ENCODE measurements at regions not wholly inside any gene's neighbourhood (a gene's known extent, or its start where the extent isn't known, plus 50 kb on each side); places are given as distances from the start of the nearest gene placed in this dataset.

DNA sequence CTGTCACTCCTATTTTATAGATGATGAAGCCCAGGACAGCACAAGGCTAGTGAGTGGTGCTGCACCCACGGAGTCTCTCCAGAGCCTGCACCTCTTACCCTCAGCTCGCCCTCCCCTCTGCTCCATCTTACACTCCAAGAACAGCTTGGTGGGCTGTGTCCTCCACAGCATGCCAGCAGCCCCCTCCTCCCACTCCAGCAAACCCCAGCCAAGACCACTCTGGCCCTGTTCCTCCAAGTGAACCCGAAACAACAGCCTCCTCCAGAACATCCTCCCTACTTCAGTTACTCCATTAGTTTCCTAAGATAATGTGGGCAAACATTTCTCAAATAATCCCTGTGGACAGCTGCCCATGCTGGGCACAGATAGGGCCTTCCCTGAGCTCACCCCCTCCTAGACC, 62.7 kb upstream of the KLF7 start:
- no peak for TF ChIP-seq TAF1 (IDR thresholded peaks at IDR 0.05; ENCODE audit: borderline replicate concordance, insufficient read depth, low read length)
- no peak for TF ChIP-seq POLR2AphosphoS5 (IDR thresholded peaks at IDR 0.05; ENCODE audit: low read depth, low read length)
- TF ChIP-seq SIN3A (IDR thresholded peaks at IDR 0.05; ENCODE audit: borderline replicate concordance, insufficient read depth, low read length): no peak
- TF ChIP-seq, protein P1, sequence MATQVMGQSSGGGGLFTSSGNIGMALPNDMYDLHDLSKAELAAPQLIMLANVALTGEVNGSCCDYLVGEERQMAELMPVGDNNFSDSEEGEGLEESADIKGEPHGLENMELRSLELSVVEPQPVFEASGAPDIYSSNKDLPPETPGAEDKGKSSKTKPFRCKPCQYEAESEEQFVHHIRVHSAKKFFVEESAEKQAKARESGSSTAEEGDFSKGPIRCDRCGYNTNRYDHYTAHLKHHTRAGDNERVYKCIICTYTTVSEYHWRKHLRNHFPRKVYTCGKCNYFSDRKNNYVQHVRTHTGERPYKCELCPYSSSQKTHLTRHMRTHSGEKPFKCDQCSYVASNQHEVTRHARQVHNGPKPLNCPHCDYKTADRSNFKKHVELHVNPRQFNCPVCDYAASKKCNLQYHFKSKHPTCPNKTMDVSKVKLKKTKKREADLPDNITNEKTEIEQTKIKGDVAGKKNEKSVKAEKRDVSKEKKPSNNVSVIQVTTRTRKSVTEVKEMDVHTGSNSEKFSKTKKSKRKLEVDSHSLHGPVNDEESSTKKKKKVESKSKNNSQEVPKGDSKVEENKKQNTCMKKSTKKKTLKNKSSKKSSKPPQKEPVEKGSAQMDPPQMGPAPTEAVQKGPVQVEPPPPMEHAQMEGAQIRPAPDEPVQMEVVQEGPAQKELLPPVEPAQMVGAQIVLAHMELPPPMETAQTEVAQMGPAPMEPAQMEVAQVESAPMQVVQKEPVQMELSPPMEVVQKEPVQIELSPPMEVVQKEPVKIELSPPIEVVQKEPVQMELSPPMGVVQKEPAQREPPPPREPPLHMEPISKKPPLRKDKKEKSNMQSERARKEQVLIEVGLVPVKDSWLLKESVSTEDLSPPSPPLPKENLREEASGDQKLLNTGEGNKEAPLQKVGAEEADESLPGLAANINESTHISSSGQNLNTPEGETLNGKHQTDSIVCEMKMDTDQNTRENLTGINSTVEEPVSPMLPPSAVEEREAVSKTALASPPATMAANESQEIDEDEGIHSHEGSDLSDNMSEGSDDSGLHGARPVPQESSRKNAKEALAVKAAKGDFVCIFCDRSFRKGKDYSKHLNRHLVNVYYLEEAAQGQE (IDR thresholded peaks at IDR 0.05; ENCODE audit: insufficient read depth in 1 of 2, low read depth in 2 of 2, low read length in 2 of 2): no peak
- TF ChIP-seq FOXP2 (optimal IDR thresholded peaks at IDR 0.05; ENCODE audit: borderline replicate concordance, extremely low read depth, extremely low read length, insufficient read depth): no peak

DNA sequence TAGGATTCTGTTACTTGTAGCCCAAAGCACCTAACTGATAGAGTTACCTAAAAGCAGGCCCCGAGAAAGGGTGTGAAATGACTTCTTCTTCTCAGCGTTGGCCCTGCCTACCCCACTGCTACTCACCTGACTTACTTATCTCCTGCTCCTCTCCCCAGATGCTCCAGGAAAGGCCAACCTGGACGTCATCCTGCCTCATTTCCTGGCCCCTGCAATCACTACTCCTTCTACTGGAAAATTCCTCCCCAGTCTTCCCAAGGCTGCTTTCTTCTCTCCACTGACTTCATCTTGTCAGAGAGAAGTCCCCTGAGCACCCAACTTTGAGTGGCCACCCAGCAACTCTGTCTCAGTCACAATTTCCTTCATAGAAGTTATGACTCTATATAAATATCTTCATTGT, 63.4 kb upstream of the KLF7 start:
- TF ChIP-seq, protein P1 (IDR thresholded peaks at IDR 0.05; ENCODE audit: insufficient read depth in 1 of 2, low read depth in 2 of 2, low read length in 2 of 2): no peak
- TF ChIP-seq FOXP2 (optimal IDR thresholded peaks at IDR 0.05; ENCODE audit: borderline replicate concordance, extremely low read depth, extremely low read length, insufficient read depth) (no peak), TAF1 (IDR thresholded peaks at IDR 0.05; ENCODE audit: borderline replicate concordance, insufficient read depth, low read length) (no peak), POLR2AphosphoS5 (IDR thresholded peaks at IDR 0.05; ENCODE audit: low read depth, low read length) (no peak), SIN3A (IDR thresholded peaks at IDR 0.05; ENCODE audit: borderline replicate concordance, insufficient read depth, low read length) (no peak)

DNA sequence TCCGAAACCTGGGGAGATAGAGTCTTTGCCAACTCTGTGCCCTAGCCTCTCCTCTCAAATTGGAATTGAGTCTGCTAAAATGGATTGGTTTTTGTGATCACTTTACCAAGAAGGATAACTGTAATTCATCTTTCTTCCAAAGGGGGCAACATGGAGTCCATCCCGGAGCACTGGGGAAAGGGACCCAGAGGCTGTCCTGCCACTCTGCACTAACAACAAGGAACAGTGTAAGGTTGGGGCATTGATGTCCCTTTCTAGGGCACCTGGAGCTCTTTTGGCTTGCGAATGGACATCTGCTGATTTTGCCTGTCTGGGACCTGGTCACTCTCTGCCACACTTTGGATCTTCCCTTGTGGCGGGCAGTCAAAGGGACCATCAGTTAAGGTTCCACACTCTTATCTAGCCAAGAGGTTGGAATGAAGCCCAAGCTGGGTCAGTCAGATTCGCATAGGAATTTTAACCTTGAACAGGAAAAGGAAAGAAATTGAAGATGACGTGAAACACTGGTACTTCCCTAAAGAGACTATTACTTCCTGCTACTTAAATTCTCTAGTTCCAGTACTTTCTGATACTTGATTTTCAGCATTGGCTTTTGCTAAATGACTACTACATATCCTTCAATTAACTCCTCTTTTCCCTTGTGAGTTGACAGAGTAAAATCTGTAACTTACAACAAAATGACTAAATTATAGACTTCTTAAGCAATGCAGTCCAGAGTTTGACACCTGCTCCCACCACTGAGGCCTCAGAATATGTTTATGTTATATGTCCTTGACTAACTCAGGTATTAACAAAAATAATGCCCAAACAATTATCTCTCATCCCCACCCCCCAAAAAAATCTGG, 64.7 kb upstream of the KLF7 start:
- TF ChIP-seq POLR2AphosphoS5 (IDR thresholded peaks at IDR 0.05; ENCODE audit: low read depth, low read length): no peak
- no peak for TF ChIP-seq FOXP2 (optimal IDR thresholded peaks at IDR 0.05; ENCODE audit: borderline replicate concordance, extremely low read depth, extremely low read length, insufficient read depth)
- no peak for TF ChIP-seq TAF1 (IDR thresholded peaks at IDR 0.05; ENCODE audit: borderline replicate concordance, insufficient read depth, low read length)
- TF ChIP-seq, protein P1 (IDR thresholded peaks at IDR 0.05; ENCODE audit: insufficient read depth in 1 of 2, low read depth in 2 of 2, low read length in 2 of 2): no peak
- no peak for TF ChIP-seq SIN3A (IDR thresholded peaks at IDR 0.05; ENCODE audit: borderline replicate concordance, insufficient read depth, low read length)

DNA sequence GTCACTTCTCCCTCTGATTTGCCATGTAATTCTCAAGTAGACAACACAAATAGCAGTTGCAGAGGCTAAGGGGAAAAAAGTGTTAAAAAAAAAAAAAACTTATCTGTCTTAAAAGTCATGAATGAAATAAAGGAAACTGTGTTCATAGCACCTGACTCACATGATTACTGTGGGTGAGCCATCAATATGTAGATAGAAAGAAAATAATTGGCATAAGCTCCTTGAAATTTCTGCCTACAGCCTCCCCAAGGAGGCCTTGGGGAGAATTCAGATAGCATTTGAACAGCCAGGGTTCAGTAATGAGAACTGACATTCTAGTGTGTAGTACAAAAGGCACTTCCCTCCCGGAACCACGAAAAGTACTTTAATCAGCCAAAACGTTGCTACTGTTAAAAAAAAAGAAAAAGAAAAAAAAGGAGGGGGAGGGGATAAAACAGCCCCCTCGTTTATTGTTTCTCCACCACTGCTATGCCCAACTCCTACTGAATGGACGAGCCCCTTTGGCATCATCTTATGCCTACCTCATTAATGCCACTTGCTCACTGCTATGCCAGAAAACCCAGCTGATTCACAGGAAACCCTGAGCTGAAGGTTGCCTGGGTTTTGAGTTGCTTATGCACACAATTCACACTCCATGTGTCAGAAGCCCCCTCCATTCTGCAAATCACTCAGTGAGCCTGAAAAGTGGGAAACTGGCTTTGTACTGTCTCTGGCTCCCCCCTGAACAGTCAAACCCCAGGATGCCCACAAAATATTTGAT, 65.5 kb upstream of the KLF7 start:
- TF ChIP-seq POLR2AphosphoS5 (IDR thresholded peaks at IDR 0.05; ENCODE audit: low read depth, low read length): no peak

DNA sequence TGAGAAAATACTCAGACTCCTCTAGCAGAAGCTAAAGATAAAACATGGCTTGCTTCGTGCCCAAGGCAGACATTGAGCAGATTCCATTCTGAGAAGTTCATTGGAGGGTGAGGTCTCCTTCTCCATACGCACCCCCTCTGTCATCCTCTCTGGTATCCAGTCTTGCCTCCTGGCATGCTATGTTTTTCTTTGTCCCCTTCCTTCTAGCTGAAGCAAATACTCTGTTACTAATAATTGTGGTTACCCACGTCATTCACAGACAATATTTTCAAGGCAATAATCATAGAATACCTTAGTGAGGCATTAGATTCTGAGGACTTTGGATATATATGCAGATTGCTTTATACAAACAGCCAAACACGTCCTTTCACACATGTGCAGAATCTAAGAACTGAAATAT, 66.2 kb upstream of the KLF7 start:
- no peak for TF ChIP-seq SIN3A (IDR thresholded peaks at IDR 0.05; ENCODE audit: borderline replicate concordance, insufficient read depth, low read length)
- TF ChIP-seq FOXP2 (optimal IDR thresholded peaks at IDR 0.05; ENCODE audit: borderline replicate concordance, extremely low read depth, extremely low read length, insufficient read depth): no peak
- TF ChIP-seq, protein P1 (IDR thresholded peaks at IDR 0.05; ENCODE audit: insufficient read depth in 1 of 2, low read depth in 2 of 2, low read length in 2 of 2): no peak
- TF ChIP-seq TAF1 (IDR thresholded peaks at IDR 0.05; ENCODE audit: borderline replicate concordance, insufficient read depth, low read length): no peak
- no peak for TF ChIP-seq POLR2AphosphoS5 (IDR thresholded peaks at IDR 0.05; ENCODE audit: low read depth, low read length)
